DND-41 (cell line): ENCODE measurements at regions not wholly inside any gene's neighbourhood (a gene's known extent, or its start where the extent isn't known, plus 50 kb on each side); places are given as distances from the start of the nearest gene placed in this dataset.

Experiments
- ATAC-seq: fragments of 200-7000 bp; cut with Tn5 transposase; 3 replicates; pipeline ENCODE4 v1.9.1; 2021; ENCODE audit warnings: low read depth; ENCODE audit not compliant: insufficient read depth
- DNase-seq: peaks from one replicate; pipeline ENCODE4 v3.0.0-alpha.2; 2020
- H2AFZ ChIP-seq: 2 replicates; pipeline ENCODE4 v1.6.0; 2012; ENCODE audit warnings: low read depth, low read length
- H3K27ac ChIP-seq: 2 replicates; pipeline ENCODE4 v1.5.1; 2012; ENCODE audit warnings: low read length, inconsistent platforms
- H3K27me3 ChIP-seq: fragments of 200-600 bp; sonication (generic); 2 replicates; pipeline ENCODE4 v1.6.0; 2012; ENCODE audit warnings: low read length, mild to moderate bottlenecking, inconsistent platforms; ENCODE audit not compliant: insufficient read depth, poor library complexity
- H3K36me3 ChIP-seq: 2 replicates; pipeline ENCODE4 v1.5.1; 2012; ENCODE audit warnings: low read length, inconsistent platforms; ENCODE audit not compliant: insufficient read depth
- H3K4me1 ChIP-seq: 2 replicates; pipeline ENCODE4 v1.5.1; 2012; ENCODE audit warnings: mild to moderate bottlenecking, low read length; ENCODE audit not compliant: insufficient read depth
- H3K4me2 ChIP-seq: 2 replicates; pipeline ENCODE4 v1.6.0; 2012; ENCODE audit warnings: mild to moderate bottlenecking, moderate library complexity, low read length, inconsistent platforms; ENCODE audit not compliant: insufficient read depth
- H3K4me3 ChIP-seq, 2 experiments: fragments of 200-600 bp in 1 of 2; shearing (Covaris generic) in 1 of 2; 2 replicates each; pipeline ENCODE4 v1.5.1; 2012 to 2016; ENCODE audit warnings: inconsistent platforms in 2 of 2, low read length in 2 of 2, mild to moderate bottlenecking in 2 of 2, low read depth in 1 of 2, moderate library complexity in 1 of 2
- H3K79me2 ChIP-seq: 2 replicates; pipeline ENCODE4 v1.6.0; 2012; ENCODE audit warnings: low read length, inconsistent platforms; ENCODE audit not compliant: insufficient read depth
- H3K9ac ChIP-seq: 2 replicates; pipeline ENCODE4 v1.6.0; 2012; ENCODE audit warnings: low read depth, mild to moderate bottlenecking, inconsistent platforms, low read length, moderate library complexity
- H3K9me3 ChIP-seq: 2 replicates; pipeline ENCODE4 v1.5.1; 2012; ENCODE audit warnings: low read length, moderate library complexity, mild to moderate bottlenecking, inconsistent platforms; ENCODE audit not compliant: insufficient read depth, severe bottlenecking
- H4K20me1 ChIP-seq: 2 replicates; pipeline ENCODE4 v1.6.0; 2012; ENCODE audit warnings: low read length; ENCODE audit not compliant: insufficient read depth
- CTCF ChIP-seq: IDR thresholded peaks from 2 replicates; pipeline ENCODE4 v1.5.1; 2012; ENCODE audit warnings: borderline replicate concordance, low read length, moderate library complexity, mild to moderate bottlenecking; ENCODE audit not compliant: poor library complexity, severe bottlenecking; ENCODE audit errors: extremely low read depth
- EZH2 ChIP-seq: IDR thresholded peaks from 3 replicates; pipeline ENCODE4 v1.6.1; 2012; ENCODE audit warnings: borderline replicate concordance, low read depth, mild to moderate bottlenecking, moderate library complexity, low read length, inconsistent platforms; ENCODE audit not compliant: severe bottlenecking

GRCh38 chr13:108026680-108027410 is 188.5 kb downstream of the LIG4 start:
- Histone ChIP-seq H3K4me1 (no peaks in the 10 kb centered on the region), H4K20me1 (no peaks in the 10 kb centered on the region), H3K27me3 (no peaks in the 10 kb centered on the region), H3K4me3 (no peak overlapping the region), H3K79me2 (no peaks in the 10 kb centered on the region), H3K4me2 (no peak overlapping the region), H3K36me3 (no peaks in the 10 kb centered on the region), H2AFZ (no peak overlapping the region), H3K27ac (no peak overlapping the region), H3K9me3 (no peaks in the 10 kb centered on the region), H3K9ac (no peak overlapping the region)
- DNase-seq: no peak
- TF ChIP-seq EZH2 (no peak), CTCF (no peak)
- no peak for ATAC-seq

GRCh38 chr13:108020027-108020426 is 195.3 kb downstream of the LIG4 start:
- no peak overlapping the region for H3K9ac ChIP-seq
- no peak overlapping the region for H2AFZ ChIP-seq
- H4K20me1 ChIP-seq: no peaks in the 10 kb centered on the region
- no peaks in the 10 kb centered on the region for H3K4me1 ChIP-seq
- H3K9me3 ChIP-seq: peaks cover 4% of the 10 kb centered on the region
- no peaks in the 10 kb centered on the region for H3K27me3 ChIP-seq
- no peak overlapping the region for H3K4me2 ChIP-seq
- TF ChIP-seq CTCF (no peak), EZH2 (no peak)
- ATAC-seq: no peak
- H3K4me3 ChIP-seq: no peak overlapping the region
- no peaks in the 10 kb centered on the region for H3K79me2 ChIP-seq
- no peak overlapping the region for H3K27ac ChIP-seq
- no peak for DNase-seq
- no peaks in the 10 kb centered on the region for H3K36me3 ChIP-seq

GRCh38 chr13:108018371-108018870 is 196.9 kb downstream of the LIG4 start:
- Histone ChIP-seq H3K4me1 (no peaks in the 10 kb centered on the region), H3K9me3 (peaks cover 4% of the 10 kb centered on the region), H3K4me3 (no peak overlapping the region), H3K27ac (no peak overlapping the region), H3K9ac (no peak overlapping the region), H3K36me3 (no peaks in the 10 kb centered on the region), H4K20me1 (no peaks in the 10 kb centered on the region), H3K4me2 (no peak overlapping the region), H2AFZ (no peak overlapping the region), H3K79me2 (no peaks in the 10 kb centered on the region), H3K27me3 (no peaks in the 10 kb centered on the region)
- TF ChIP-seq CTCF (no peak), EZH2 (no peak)
- ATAC-seq (no peak), DNase-seq (no peak)
